OCI-LY3 (cell line): ENCODE measurements at regions not wholly inside any gene's neighbourhood (a gene's known extent, or its start where the extent isn't known, plus 50 kb on each side); places are given as distances from the start of the nearest gene placed in this dataset.
A peak's percentile ranks its signal among the peaks of the same experiment; 100 is the strongest.

ENCODE experiments used
- H2AFZ ChIP-seq: fragments of 200-600, 300-600 bp; shearing (Covaris generic); 2 replicates; pipeline ENCODE4 v1.6.0; 2014; ENCODE audit warnings: antibody characterized with exemption, low read depth, low read length
- H3K27ac ChIP-seq: fragments of 200-600, 300-600 bp; sonication (generic); 2 replicates; pipeline ENCODE4 v1.5.1; 2014; ENCODE audit warnings: mild to moderate bottlenecking, low read length, moderate library complexity, mixed read lengths
- H3K27me3 ChIP-seq: fragments of 200-600, 300-600 bp; sonication (generic); 2 replicates; pipeline ENCODE4 v1.6.1; 2014; ENCODE audit warnings: low read depth, low read length, mixed read lengths
- H3K36me3 ChIP-seq: fragments of 200-600, 300-600 bp; sonication (generic); replicated peaks from 2 replicates; pipeline ENCODE3; 2014; ENCODE audit warnings: low read depth, low read length, mixed read lengths
- H3K4me1 ChIP-seq: fragments of 300-600, 200-600 bp; sonication (generic); 2 replicates; pipeline ENCODE4 v1.6.1; 2014; ENCODE audit warnings: low read length, mixed read lengths
- H3K4me2 ChIP-seq: fragments of 200-600, 300-600 bp; sonication (generic); 2 replicates; pipeline ENCODE4 v1.6.1; 2014; ENCODE audit warnings: low read length, mixed read lengths
- H3K4me3 ChIP-seq: fragments of 300-600, 200-600 bp; sonication (generic); 2 replicates; pipeline ENCODE4 v1.5.1; 2014; ENCODE audit warnings: antibody characterized with exemption, mild to moderate bottlenecking, low read length, moderate library complexity
- H3K79me2 ChIP-seq: fragments of 300-600, 200-600 bp; shearing (Covaris generic); 2 replicates; pipeline ENCODE4 v1.6.1; 2014; ENCODE audit warnings: mild to moderate bottlenecking, low read length, mixed read lengths
- H3K9ac ChIP-seq: fragments of 300-600, 200-600 bp; shearing (Covaris generic); 2 replicates; pipeline ENCODE4 v1.6.0; 2014; ENCODE audit warnings: mild to moderate bottlenecking, low read length, moderate library complexity
- H3K9me3 ChIP-seq: fragments of 200-600, 300-600 bp; shearing (Covaris generic); 2 replicates; pipeline ENCODE4 v1.6.1; 2014; ENCODE audit warnings: low read length, mixed read lengths; ENCODE audit not compliant: insufficient read depth
- H4K20me1 ChIP-seq: fragments of 200-600, 300-600 bp; sonication (generic); 2 replicates; pipeline ENCODE4 v1.6.1; 2016; ENCODE audit warnings: low read length, mixed read lengths; ENCODE audit not compliant: insufficient read depth
- EZH2phosphoT487 ChIP-seq: fragments of 200-600 bp; shearing (Covaris generic); IDR thresholded peaks from 2 replicates; pipeline ENCODE4 v1.6.1; 2018; ENCODE audit warnings: antibody characterized with exemption, mixed run types, low read depth
- TF ChIP-seq, protein P1 (sequence below): fragments of 200-600, 300-600 bp; sonication (generic); IDR thresholded peaks from 2 replicates; pipeline ENCODE4 v1.5.1; 2014; ENCODE audit warnings: antibody characterized with exemption, low read length, low read depth

DNA sequence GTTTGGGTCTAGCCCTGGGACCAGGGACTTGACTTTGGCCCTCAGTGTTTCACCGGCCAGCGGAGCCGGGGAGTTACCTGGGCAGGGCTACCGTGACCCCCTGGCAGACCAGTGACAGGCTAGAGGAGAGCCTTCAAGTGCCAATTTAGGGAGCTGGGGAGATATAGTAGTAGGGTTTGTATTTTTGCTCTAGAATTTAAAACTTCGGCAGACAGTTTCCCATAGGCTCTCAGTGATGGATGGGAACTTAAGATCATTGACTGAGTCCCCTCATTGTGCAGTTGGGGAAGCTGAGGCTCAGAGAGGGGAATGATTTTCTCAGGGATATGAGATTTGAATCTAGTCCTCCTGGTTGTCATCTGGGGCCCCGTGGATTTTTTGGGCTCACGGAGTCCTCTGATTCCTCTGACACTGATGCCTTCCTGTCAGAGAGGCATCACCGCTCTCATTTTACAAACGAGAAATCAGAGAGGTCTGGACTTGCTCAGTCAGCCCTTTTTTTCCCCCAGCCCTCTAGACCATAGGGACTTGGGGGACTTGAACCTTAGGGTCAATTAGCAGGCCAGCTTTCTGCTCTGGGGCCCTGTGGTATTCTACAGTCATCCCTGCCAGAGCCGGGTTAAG lies 58.3 kb upstream of the ACOT11 start:
- Histone ChIP-seq H3K9ac (no peak overlapping the region), H3K36me3 (no peaks in the 10 kb centered on the region), H2AFZ (no peak overlapping the region), H3K79me2 (no peaks in the 10 kb centered on the region), H3K4me3 (peak overlapping the region; percentile 88), H4K20me1 (no peaks in the 10 kb centered on the region), H3K9me3 (no peaks in the 10 kb centered on the region), H3K4me2 (no peak overlapping the region), H3K27ac (no peak overlapping the region), H3K27me3 (peaks cover 16% of the 10 kb centered on the region), H3K4me1 (peaks cover 3% of the 10 kb centered on the region; the same call in 1 of the 2 replicates)
- TF ChIP-seq EZH2phosphoT487 = no peak
- TF ChIP-seq, protein P1, sequence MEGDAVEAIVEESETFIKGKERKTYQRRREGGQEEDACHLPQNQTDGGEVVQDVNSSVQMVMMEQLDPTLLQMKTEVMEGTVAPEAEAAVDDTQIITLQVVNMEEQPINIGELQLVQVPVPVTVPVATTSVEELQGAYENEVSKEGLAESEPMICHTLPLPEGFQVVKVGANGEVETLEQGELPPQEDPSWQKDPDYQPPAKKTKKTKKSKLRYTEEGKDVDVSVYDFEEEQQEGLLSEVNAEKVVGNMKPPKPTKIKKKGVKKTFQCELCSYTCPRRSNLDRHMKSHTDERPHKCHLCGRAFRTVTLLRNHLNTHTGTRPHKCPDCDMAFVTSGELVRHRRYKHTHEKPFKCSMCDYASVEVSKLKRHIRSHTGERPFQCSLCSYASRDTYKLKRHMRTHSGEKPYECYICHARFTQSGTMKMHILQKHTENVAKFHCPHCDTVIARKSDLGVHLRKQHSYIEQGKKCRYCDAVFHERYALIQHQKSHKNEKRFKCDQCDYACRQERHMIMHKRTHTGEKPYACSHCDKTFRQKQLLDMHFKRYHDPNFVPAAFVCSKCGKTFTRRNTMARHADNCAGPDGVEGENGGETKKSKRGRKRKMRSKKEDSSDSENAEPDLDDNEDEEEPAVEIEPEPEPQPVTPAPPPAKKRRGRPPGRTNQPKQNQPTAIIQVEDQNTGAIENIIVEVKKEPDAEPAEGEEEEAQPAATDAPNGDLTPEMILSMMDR = no peak

DNA sequence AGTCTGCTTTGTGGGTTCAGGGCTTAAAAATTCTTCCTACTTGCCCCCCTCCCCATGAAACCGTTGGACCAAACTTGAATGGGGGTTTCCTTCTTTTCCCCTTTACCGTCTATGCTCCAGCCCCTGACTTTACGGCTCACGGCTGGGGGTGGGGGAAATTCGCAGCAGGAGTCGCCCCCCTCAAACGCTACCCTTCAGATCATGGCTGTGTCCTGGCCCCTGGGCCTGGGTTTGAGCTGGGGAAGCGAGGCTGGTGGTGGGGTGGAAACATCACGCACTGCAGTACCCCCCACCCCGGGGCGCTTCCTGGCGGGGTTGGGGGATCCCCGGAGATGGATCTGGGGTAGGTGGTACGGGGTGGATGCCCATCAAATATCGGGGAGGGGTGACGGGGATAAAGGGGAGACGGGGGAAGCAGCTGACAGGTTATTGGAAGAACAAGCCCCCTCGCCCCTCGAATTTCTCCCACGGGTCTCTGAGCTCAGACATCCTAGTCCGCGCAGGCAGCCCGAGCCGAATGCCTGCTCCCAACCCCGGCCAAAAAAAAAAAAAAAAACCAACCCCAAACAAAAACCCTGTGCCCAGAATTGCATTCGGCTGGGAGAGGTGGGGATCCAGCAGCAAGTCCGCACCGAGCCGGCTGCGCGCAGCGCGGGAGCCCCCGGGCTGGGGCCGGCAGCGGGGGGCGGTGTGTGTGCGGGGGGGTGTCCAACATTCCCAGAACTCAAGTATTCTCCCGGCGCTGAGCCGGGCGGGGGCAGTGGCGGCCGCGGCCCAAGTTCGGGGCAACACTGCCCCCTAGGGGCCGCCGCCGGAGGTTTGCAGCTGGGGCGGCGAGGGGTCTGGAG lies 59.0 kb upstream of the ACOT11 start:
- Histone ChIP-seq H3K4me3 (peak overlapping the region; percentile 88), H3K4me2 (peak overlapping the region; percentile 96), H3K27ac (no peak overlapping the region), H3K27me3 (peaks cover 16% of the 10 kb centered on the region), H3K9me3 (no peaks in the 10 kb centered on the region), H3K79me2 (no peaks in the 10 kb centered on the region), H3K9ac (peak overlapping the region; percentile 78), H3K4me1 (peaks cover 3% of the 10 kb centered on the region; the same call in 1 of the 2 replicates), H3K36me3 (no peaks in the 10 kb centered on the region), H2AFZ (peak overlapping the region; percentile 83), H4K20me1 (no peaks in the 10 kb centered on the region)
- no peak for TF ChIP-seq EZH2phosphoT487
- TF ChIP-seq, protein P1 = peak; percentile 70

DNA sequence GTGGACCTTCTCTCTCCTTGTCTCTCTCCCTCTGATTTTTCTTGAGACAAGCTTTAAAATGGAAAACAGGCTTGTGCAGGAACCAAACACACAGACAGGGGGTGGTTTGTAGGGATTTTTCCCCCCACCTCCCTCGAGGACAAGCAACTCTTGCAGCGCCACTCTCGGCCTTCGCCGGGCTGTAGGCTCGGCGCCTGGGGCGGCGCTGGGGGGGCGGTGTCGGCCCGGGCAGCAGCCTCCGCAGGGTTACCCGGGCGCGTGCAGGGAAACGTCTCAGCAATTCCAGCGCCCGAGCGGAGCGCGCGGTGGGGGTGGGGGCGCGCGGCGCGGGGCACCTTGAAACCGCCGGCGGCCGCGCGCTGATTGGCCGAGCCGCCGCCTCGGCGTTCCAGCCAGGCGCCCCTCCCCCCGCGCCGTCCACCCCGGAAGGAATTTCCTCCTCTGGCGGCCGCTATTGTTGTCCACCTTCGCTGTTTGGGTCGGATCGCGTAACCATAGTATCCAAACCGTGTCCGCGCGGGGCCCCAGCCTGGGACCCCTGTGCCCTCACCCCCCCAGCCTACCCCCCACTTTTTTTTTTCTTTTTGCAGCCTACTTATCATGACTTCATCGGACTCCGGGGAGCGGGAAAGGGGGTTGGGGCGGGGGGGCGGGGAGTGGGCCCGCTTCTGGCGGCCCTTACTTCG lies 59.8 kb upstream of the ACOT11 start:
- no peaks in the 10 kb centered on the region for H3K36me3 ChIP-seq
- no peaks in the 10 kb centered on the region for H3K9me3 ChIP-seq
- H3K4me1 ChIP-seq = peaks cover 3% of the 10 kb centered on the region; the same call in 1 of the 2 replicates
- H3K79me2 ChIP-seq = no peaks in the 10 kb centered on the region
- H3K27ac ChIP-seq = no peak overlapping the region
- peak overlapping the region; percentile 96 for H3K4me2 ChIP-seq
- H3K27me3 ChIP-seq = peaks cover 16% of the 10 kb centered on the region
- TF ChIP-seq EZH2phosphoT487 = no peak
- TF ChIP-seq, protein P1 = no peak
- H3K9ac ChIP-seq = peak overlapping the region; percentile 78
- H3K4me3 ChIP-seq = peak overlapping the region; percentile 88
- no peaks in the 10 kb centered on the region for H4K20me1 ChIP-seq
- H2AFZ ChIP-seq = peak overlapping the region; percentile 97

DNA sequence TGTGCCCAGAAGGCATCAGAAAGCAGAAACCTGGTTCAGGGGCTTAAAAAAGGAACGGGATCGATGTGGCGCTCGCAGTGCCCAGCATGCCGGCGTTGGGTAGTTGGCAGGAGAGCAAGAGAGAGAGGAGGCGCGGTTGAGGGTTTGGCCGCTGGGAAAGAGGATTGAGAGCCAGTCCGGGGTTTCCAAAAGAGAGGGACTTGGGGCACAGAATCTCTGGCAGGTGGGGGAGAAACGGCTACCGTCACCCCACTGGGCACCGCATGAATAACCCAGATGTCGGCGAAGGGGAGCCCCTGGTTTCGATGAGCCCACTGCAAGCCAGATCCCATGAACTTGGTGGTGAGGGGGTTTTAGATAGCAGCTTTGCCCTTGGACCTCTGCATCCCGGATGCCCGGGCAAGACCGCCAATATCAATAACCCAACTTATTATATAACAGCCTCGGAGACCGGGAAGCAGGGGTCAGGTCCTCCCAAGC lies 60.4 kb upstream of the ACOT11 start:
- Histone ChIP-seq H3K36me3 (no peaks in the 10 kb centered on the region), H3K27ac (no peak overlapping the region), H3K27me3 (peaks cover 16% of the 10 kb centered on the region), H3K79me2 (no peaks in the 10 kb centered on the region), H3K4me1 (peaks cover 3% of the 10 kb centered on the region; the same call in 1 of the 2 replicates), H3K9me3 (no peaks in the 10 kb centered on the region), H3K9ac (peak overlapping the region; percentile 68), H2AFZ (peak overlapping the region; percentile 97), H3K4me2 (peak overlapping the region; percentile 88), H4K20me1 (no peaks in the 10 kb centered on the region), H3K4me3 (peak overlapping the region; percentile 88)
- no peak for TF ChIP-seq EZH2phosphoT487
- TF ChIP-seq, protein P1 = no peak
